Neuronal stem cell (in vitro differentiated cells): ENCODE measurements at regions not wholly inside any gene's neighbourhood (a gene's known extent, or its start where the extent isn't known, plus 50 kb on each side); places are given as distances from the start of the nearest gene placed in this dataset.
"Not testable (repeated sequence)": the region's sequence is repeated elsewhere in the genome, so short reads cannot be mapped to it uniquely, and the experiment has no call there.

Experiments
- DNase-seq: peaks from one replicate; pipeline ENCODE4 v3.0.0-alpha.2; 2013; ENCODE audit warnings: low spot score
- H2AFZ ChIP-seq: one replicate; pipeline ENCODE4 v1.6.1; 2013; ENCODE audit warnings: mild to moderate bottlenecking, low read length, inconsistent platforms
- H2AK5ac ChIP-seq: 2 replicates; pipeline ENCODE4 v1.6.1; 2013; ENCODE audit warnings: low read depth, mild to moderate bottlenecking, inconsistent platforms, low read length, moderate library complexity, mixed read lengths
- H2BK120ac ChIP-seq: 2 replicates; pipeline ENCODE4 v1.6.1; 2013; ENCODE audit warnings: low read depth, mild to moderate bottlenecking, inconsistent platforms, low read length, moderate library complexity, mixed read lengths
- H2BK12ac ChIP-seq: one replicate; pipeline ENCODE4 v1.6.1; 2013; ENCODE audit warnings: low read length, inconsistent platforms
- H2BK15ac ChIP-seq: 2 replicates; pipeline ENCODE4 v1.6.1; 2013; ENCODE audit warnings: mild to moderate bottlenecking, low read length, inconsistent platforms, mixed read lengths
- H2BK5ac ChIP-seq: one replicate; pipeline ENCODE4 v1.6.1; 2013; ENCODE audit warnings: inconsistent platforms, mild to moderate bottlenecking, low read length, moderate library complexity
- H3K14ac ChIP-seq: one replicate; pipeline ENCODE4 v1.6.1; 2013; ENCODE audit warnings: low read length, inconsistent platforms
- H3K18ac ChIP-seq: 2 replicates; pipeline ENCODE4 v1.6.1; 2013; ENCODE audit warnings: low read length, inconsistent platforms
- H3K23ac ChIP-seq: 2 replicates; pipeline ENCODE4 v1.6.1; 2013; ENCODE audit warnings: low read depth, mild to moderate bottlenecking, mixed read lengths, low read length, inconsistent platforms; ENCODE audit not compliant: poor library complexity
- H3K27ac ChIP-seq: replicated peaks from 3 replicates; pipeline ENCODE4 v1.5.1; 2013; ENCODE audit warnings: low read length, inconsistent platforms
- H3K27me3 ChIP-seq, 3 experiments: 2 replicates each; pipeline ENCODE4 v1.6.1; 2013; ENCODE audit warnings: low read length in 3 of 3, mild to moderate bottlenecking in 2 of 3, inconsistent platforms in 1 of 3, low read depth in 1 of 3, mixed read lengths in 1 of 3, moderate library complexity in 1 of 3; ENCODE audit not compliant: control insufficient read depth in 3 of 3, insufficient read depth in 3 of 3
- H3K36me3 ChIP-seq, 2 donors: replicated peaks in 1 of 2; 2 replicates each; pipeline ENCODE4 v1.6.1; 2013; ENCODE audit warnings: low read length in 2 of 2; ENCODE audit not compliant: control insufficient read depth in 2 of 2, insufficient read depth in 2 of 2
- H3K4ac ChIP-seq: 2 replicates; pipeline ENCODE4 v1.6.1; 2013; ENCODE audit warnings: inconsistent platforms, mild to moderate bottlenecking, low read length, moderate library complexity
- H3K4me1 ChIP-seq, 2 donors: 1 replicate in 1 of 2; 2 replicates in 1 of 2; pipeline ENCODE4 v1.6.1; 2013; ENCODE audit warnings: low read length in 2 of 2, low read depth in 1 of 2; ENCODE audit not compliant: control insufficient read depth in 2 of 2, insufficient read depth in 1 of 2
- H3K4me2 ChIP-seq: one replicate; pipeline ENCODE4 v1.6.1; 2013; ENCODE audit warnings: mild to moderate bottlenecking, low read length, inconsistent platforms; ENCODE audit not compliant: insufficient read depth, poor library complexity, severe bottlenecking
- H3K4me3 ChIP-seq, 2 donors: 2 replicates each; pipeline ENCODE4 v1.5.1; 2013; ENCODE audit warnings: low read length in 2 of 2, mild to moderate bottlenecking in 2 of 2, inconsistent platforms in 1 of 2, moderate library complexity in 1 of 2
- H3K79me1 ChIP-seq: one replicate; pipeline ENCODE4 v1.6.1; 2013; ENCODE audit warnings: low read depth, mild to moderate bottlenecking, inconsistent platforms, low read length, moderate library complexity
- H3K9ac ChIP-seq: one replicate; pipeline ENCODE4 v1.6.1; 2013; ENCODE audit warnings: mild to moderate bottlenecking, low read depth, low read length, inconsistent platforms; ENCODE audit not compliant: poor library complexity
- H3K9me3 ChIP-seq, 2 donors: replicated peaks in 1 of 2; 2 replicates each; pipeline versions ENCODE3 to v1.6.1; 2013; ENCODE audit warnings: low read length in 2 of 2, mild to moderate bottlenecking in 2 of 2, inconsistent platforms in 1 of 2, low read depth in 1 of 2, mixed read lengths in 1 of 2, moderate library complexity in 1 of 2; ENCODE audit not compliant: control insufficient read depth in 2 of 2, insufficient read depth in 1 of 2
- H4K8ac ChIP-seq: one replicate; pipeline ENCODE4 v1.6.1; 2013; ENCODE audit warnings: low read depth, mild to moderate bottlenecking, inconsistent platforms, low read length, moderate library complexity
- H4K91ac ChIP-seq: one replicate; pipeline ENCODE4 v1.6.1; 2013; ENCODE audit warnings: low read length, low read depth, mild to moderate bottlenecking, inconsistent platforms; ENCODE audit not compliant: poor library complexity
- WGBS, 2 donors: extraction: QIAGEN DNeasy Blood & Tissue Kit; methylation state at CpG; one replicate each; pipeline ENCODE4 v1.1.7; 2013; ENCODE audit warnings: missing lambda C conversion rate in 2 of 2, mixed read lengths in 1 of 2; ENCODE audit not compliant: insufficient read length in 2 of 2, insufficient replicate concordance in 1 of 2; ENCODE audit errors: extremely low coverage in 2 of 2; 5-methylcytosine and 5-hydroxymethylcytosine counted together

DNA sequence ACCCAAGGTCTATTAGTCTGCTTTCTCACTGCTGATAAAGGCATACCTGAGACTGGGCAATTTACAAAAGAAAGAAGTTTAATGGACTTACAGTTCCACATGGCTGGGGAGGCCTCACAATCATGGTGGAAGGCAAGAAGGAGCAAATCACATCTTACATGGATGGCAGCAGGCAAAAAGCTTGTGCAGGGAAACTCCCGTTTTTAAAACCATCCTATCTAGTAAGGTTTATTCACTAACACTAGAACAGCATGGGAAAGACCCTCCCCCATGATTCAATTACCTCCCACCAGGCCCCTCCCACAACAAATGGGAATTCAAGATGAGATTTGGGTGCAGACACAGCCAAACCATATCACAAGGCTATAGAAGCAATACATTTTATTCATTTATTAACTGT lies 1921.4 kb downstream of the PCDH9 start:
- not testable (repeated sequence) for H3K4me1 ChIP-seq, H3K9me3 ChIP-seq, H2BK15ac ChIP-seq, H3K14ac ChIP-seq, H3K27ac ChIP-seq, H3K4ac ChIP-seq, H4K8ac ChIP-seq, H3K23ac ChIP-seq, H2BK120ac ChIP-seq, H4K91ac ChIP-seq, H3K79me1 ChIP-seq, H2AFZ ChIP-seq, H2BK5ac ChIP-seq, H3K18ac ChIP-seq, H3K36me3 ChIP-seq, H3K9ac ChIP-seq, H2AK5ac ChIP-seq, H3K4me2 ChIP-seq, H3K4me3 ChIP-seq, DNase-seq, H3K27me3 ChIP-seq, H2BK12ac ChIP-seq
- no CpG with 5 or more reads among the region's 1 CpG for WGBS, 2 donors

DNA sequence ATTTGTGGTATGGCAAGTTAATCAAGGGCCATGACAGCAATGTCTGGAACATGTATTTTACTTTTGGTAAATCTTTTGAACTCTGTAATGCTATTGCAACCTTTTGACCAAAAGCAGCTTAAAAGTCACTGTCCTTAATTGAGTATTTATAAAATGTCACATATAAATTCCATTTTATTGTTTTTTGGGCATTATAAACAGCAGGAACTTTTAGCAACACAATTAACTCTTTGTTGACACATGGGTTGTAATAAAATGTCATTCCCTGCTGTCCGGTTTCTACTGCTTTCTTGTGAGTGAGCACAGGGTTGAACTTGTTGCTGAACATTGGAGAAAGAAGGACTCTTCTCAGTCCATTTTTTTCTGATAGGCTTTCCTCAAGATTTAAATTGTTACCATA lies 1923.1 kb downstream of the PCDH9 start:
- Histone ChIP-seq H2BK5ac (no peak overlapping the region), H2AFZ (no peak overlapping the region), H3K36me3 (no peaks in the 10 kb centered on the region), H3K27ac (no peak overlapping the region), H3K4me2 (no peak overlapping the region), H3K79me1 (peaks cover 2% of the 10 kb centered on the region), H2BK12ac (no peak overlapping the region), H3K4ac (no peak overlapping the region), H3K4me3 (no peak overlapping the region), H3K9me3 (no peaks in the 10 kb centered on the region), H2AK5ac (no peak overlapping the region), H3K18ac (no peak overlapping the region), H3K23ac (no peak overlapping the region), H3K27me3 (no peaks in the 10 kb centered on the region), H3K4me1 (no peaks in the 10 kb centered on the region), H4K91ac (no peak overlapping the region), H3K9ac (no peak overlapping the region), H4K8ac (no peak overlapping the region), H2BK120ac (no peak overlapping the region), H2BK15ac (no peak overlapping the region), H3K14ac (no peak overlapping the region)
- WGBS, 2 donors, result no CpG with 5 or more reads among the region's 1 CpG
- no peak for DNase-seq

DNA sequence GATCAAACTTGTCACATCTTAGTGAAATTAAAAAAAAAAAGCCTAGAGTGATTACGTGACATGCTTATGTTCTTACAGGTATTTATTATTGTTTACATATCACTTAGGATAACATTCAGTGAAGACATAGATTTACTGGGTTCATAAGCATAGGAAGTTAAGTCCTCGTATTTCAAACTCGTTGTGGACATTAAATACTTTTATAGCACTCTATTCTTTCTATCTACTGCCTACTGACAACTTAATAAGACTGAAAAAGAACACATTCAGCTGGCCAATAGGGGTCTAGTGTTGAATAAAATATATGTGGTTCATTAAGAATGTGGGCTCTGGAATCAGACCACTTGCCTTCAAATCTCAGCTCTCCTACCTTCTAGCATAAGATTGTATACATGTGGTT lies 1927.4 kb downstream of the PCDH9 start:
- H3K9me3 ChIP-seq, result no peaks in the 10 kb centered on the region
- WGBS, 2 donors, result no CpG with 5 or more reads among the region's 3 CpGs
- H4K8ac ChIP-seq, result no peak overlapping the region
- no peak overlapping the region for H2AK5ac ChIP-seq
- H2AFZ ChIP-seq, result no peak overlapping the region
- H3K9ac ChIP-seq, result no peak overlapping the region
- H3K4me3 ChIP-seq, result no peak overlapping the region
- H3K27me3 ChIP-seq, result no peaks in the 10 kb centered on the region
- H2BK15ac ChIP-seq, result no peak overlapping the region
- no peaks in the 10 kb centered on the region for H3K36me3 ChIP-seq
- H2BK5ac ChIP-seq, result no peak overlapping the region
- no peak overlapping the region for H4K91ac ChIP-seq
- H2BK12ac ChIP-seq, result no peak overlapping the region
- no peaks in the 10 kb centered on the region for H3K4me1 ChIP-seq
- H3K4ac ChIP-seq, result no peak overlapping the region
- no peak overlapping the region for H3K14ac ChIP-seq
- H3K27ac ChIP-seq, result no peak overlapping the region
- H3K4me2 ChIP-seq, result no peak overlapping the region
- no peak overlapping the region for H3K23ac ChIP-seq
- no peak overlapping the region for H2BK120ac ChIP-seq
- DNase-seq, result no peak
- H3K79me1 ChIP-seq, result no peaks in the 10 kb centered on the region
- no peak overlapping the region for H3K18ac ChIP-seq

DNA sequence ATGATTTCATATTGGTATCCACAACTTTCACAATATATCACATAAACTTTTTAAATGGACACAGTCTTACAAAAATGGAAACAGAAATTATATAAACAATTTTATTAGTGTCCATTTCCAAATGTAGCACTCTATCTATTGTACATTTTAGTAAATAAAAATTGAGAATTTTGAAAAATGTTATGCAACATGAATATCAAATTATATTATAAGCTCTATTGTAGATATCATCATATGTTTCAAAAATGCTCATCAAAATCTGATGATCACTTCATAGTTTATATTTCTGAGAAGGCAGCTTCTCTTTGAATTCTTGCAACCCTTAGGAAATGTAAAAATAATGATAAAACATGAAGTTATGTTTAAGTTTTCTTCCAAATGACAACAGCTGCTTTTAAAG lies 1928.6 kb downstream of the PCDH9 start:
- H3K27ac ChIP-seq, result no peak overlapping the region
- H2AFZ ChIP-seq, result no peak overlapping the region
- no peak overlapping the region for H2BK15ac ChIP-seq
- no peak overlapping the region for H3K9ac ChIP-seq
- H3K79me1 ChIP-seq, result no peaks in the 10 kb centered on the region
- H3K27me3 ChIP-seq, result no peaks in the 10 kb centered on the region
- H4K91ac ChIP-seq, result no peak overlapping the region
- DNase-seq, result no peak
- H3K4me2 ChIP-seq, result no peak overlapping the region
- no peak overlapping the region for H3K18ac ChIP-seq
- no peak overlapping the region for H3K4ac ChIP-seq
- H3K14ac ChIP-seq, result no peak overlapping the region
- no peaks in the 10 kb centered on the region for H3K36me3 ChIP-seq
- no peak overlapping the region for H2BK12ac ChIP-seq
- no peak overlapping the region for H3K23ac ChIP-seq
- no peak overlapping the region for H3K4me3 ChIP-seq
- no peak overlapping the region for H2AK5ac ChIP-seq
- no peaks in the 10 kb centered on the region for H3K9me3 ChIP-seq
- H3K4me1 ChIP-seq, result no peaks in the 10 kb centered on the region
- no peak overlapping the region for H2BK120ac ChIP-seq
- no peak overlapping the region for H4K8ac ChIP-seq
- no peak overlapping the region for H2BK5ac ChIP-seq
